Vagina (tissue), 2 donors: ENCODE measurements at regions not wholly inside any gene's neighbourhood (a gene's known extent, or its start where the extent isn't known, plus 50 kb on each side); places are given as distances from the start of the nearest gene placed in this dataset.

ENCODE experiments used
- POLR2A ChIP-seq, 2 donors: fragments of 450-650 bp; IDR thresholded peaks; one replicate each; pipeline ENCODE4 v1.6.1; 2017; ENCODE audit warnings: antibody characterized with exemption in 2 of 2, mild to moderate bottlenecking in 2 of 2, moderate library complexity in 2 of 2
- POLR2AphosphoS5 ChIP-seq, 2 donors: sonication (generic); formaldehyde crosslinking; IDR thresholded peaks; one replicate each; pipeline ENCODE4 v1.9.0; 2017; ENCODE audit warnings: antibody characterized with exemption in 2 of 2, mild to moderate bottlenecking in 2 of 2, low read depth in 1 of 2; ENCODE audit not compliant: insufficient read depth in 1 of 2
- TF ChIP-seq, protein P1 (sequence below), 3 experiments: fragments of 450-650 bp in 2 of 3; fragments of 200-600 bp in 1 of 3; sonication (generic) in 1 of 3; IDR thresholded peaks; one replicate each; pipeline ENCODE4 v1.5.1; 2017 to 2019; ENCODE audit warnings: antibody characterized with exemption in 3 of 3, mild to moderate bottlenecking in 2 of 3, moderate library complexity in 2 of 3

DNA sequence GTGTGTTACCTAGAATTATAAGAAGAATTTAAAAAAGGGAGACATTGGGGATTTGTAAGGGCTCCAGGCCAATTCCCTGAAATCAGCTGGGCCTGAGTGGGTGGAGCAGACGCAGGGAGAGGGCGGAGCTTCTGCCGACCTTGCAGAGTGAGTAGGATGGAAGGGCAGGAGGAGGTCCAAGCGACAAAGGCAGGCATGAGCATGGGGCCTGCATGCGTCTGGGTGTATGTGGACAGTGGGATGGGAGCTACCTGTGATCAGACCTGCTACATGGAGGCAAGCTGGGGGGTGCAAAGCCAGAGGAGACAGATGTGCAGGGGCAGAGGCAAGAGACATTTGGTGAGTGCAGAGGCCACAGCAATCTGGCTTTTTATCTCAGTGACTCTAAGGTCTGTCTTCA lies 105.3 kb upstream of the OLIG2 start:
- TF ChIP-seq POLR2A (IDR thresholded peaks at IDR 0.05) (no peak), POLR2AphosphoS5 (IDR thresholded peaks at IDR 0.05; ENCODE audit: insufficient read depth in 1 of 2, low read depth in 1 of 2) (no peak)
- TF ChIP-seq, protein P1, sequence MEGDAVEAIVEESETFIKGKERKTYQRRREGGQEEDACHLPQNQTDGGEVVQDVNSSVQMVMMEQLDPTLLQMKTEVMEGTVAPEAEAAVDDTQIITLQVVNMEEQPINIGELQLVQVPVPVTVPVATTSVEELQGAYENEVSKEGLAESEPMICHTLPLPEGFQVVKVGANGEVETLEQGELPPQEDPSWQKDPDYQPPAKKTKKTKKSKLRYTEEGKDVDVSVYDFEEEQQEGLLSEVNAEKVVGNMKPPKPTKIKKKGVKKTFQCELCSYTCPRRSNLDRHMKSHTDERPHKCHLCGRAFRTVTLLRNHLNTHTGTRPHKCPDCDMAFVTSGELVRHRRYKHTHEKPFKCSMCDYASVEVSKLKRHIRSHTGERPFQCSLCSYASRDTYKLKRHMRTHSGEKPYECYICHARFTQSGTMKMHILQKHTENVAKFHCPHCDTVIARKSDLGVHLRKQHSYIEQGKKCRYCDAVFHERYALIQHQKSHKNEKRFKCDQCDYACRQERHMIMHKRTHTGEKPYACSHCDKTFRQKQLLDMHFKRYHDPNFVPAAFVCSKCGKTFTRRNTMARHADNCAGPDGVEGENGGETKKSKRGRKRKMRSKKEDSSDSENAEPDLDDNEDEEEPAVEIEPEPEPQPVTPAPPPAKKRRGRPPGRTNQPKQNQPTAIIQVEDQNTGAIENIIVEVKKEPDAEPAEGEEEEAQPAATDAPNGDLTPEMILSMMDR (IDR thresholded peaks at IDR 0.05): no peak
